H9 (cell line): ENCODE measurements at regions not wholly inside any gene's neighbourhood (a gene's known extent, or its start where the extent isn't known, plus 50 kb on each side); places are given as distances from the start of the nearest gene placed in this dataset.

ENCODE experiments used
- DNase-seq: peaks from one replicate; pipeline ENCODE4 v3.0.0-alpha.2; 2017
- H2AFZ ChIP-seq: one replicate; pipeline ENCODE4 v1.6.1; 2013; ENCODE audit warnings: mild to moderate bottlenecking, low read length, control low read depth, moderate library complexity
- H2AK5ac ChIP-seq: 2 replicates; pipeline ENCODE4 v1.6.1; 2013; ENCODE audit warnings: low read length, control low read depth, mixed read lengths; ENCODE audit not compliant: insufficient read length
- H2BK120ac ChIP-seq: one replicate; pipeline ENCODE4 v1.6.1; 2013; ENCODE audit warnings: low read depth, mild to moderate bottlenecking, low read length, control low read depth, inconsistent platforms; ENCODE audit not compliant: poor library complexity, severe bottlenecking
- H2BK12ac ChIP-seq: 2 replicates; pipeline ENCODE4 v1.6.1; 2013; ENCODE audit warnings: low read length, control low read depth, mixed read lengths, low read depth; ENCODE audit not compliant: insufficient read length
- H2BK15ac ChIP-seq: 2 replicates; pipeline ENCODE4 v1.6.1; 2013; ENCODE audit warnings: low read depth, low read length, control low read depth
- H2BK20ac ChIP-seq: one replicate; pipeline ENCODE4 v1.6.1; 2013; ENCODE audit warnings: low read depth, mild to moderate bottlenecking, low read length, control low read depth, inconsistent platforms; ENCODE audit not compliant: poor library complexity, severe bottlenecking
- H2BK5ac ChIP-seq: 2 replicates; pipeline ENCODE4 v1.6.1; 2013; ENCODE audit warnings: low read length, control low read depth, mixed read lengths; ENCODE audit not compliant: insufficient read length
- H3K14ac ChIP-seq: 2 replicates; pipeline ENCODE4 v1.6.1; 2013; ENCODE audit warnings: low read length, control low read depth; ENCODE audit not compliant: insufficient read depth
- H3K18ac ChIP-seq: 2 replicates; pipeline ENCODE4 v1.6.1; 2013; ENCODE audit warnings: low read depth, mild to moderate bottlenecking, mixed read lengths, low read length, control low read depth; ENCODE audit not compliant: insufficient read length
- H3K23ac ChIP-seq: 2 replicates; pipeline ENCODE4 v1.6.1; 2013; ENCODE audit warnings: low read length, control low read depth, mixed read lengths, low read depth; ENCODE audit not compliant: insufficient read length
- H3K23me2 ChIP-seq: 2 replicates; pipeline ENCODE4 v1.6.1; 2013; ENCODE audit warnings: low read depth, mild to moderate bottlenecking, mixed read lengths, low read length, control low read depth; ENCODE audit not compliant: insufficient read length, poor library complexity, severe bottlenecking
- H3K27ac ChIP-seq: 2 replicates; pipeline ENCODE4 v1.5.1; 2013; ENCODE audit warnings: low read length, control low read depth, mixed read lengths, low read depth; ENCODE audit not compliant: insufficient read length
- H3K27me3 ChIP-seq: 2 replicates; pipeline ENCODE4 v1.6.1; 2013; ENCODE audit warnings: low read length, control low read depth, inconsistent platforms; ENCODE audit not compliant: insufficient read depth
- H3K4ac ChIP-seq: 2 replicates; pipeline ENCODE4 v1.6.1; 2013; ENCODE audit warnings: low read depth, mild to moderate bottlenecking, control low read depth, inconsistent platforms, low read length, moderate library complexity
- H3K4me1 ChIP-seq: 2 replicates; pipeline ENCODE4 v1.6.1; 2013; ENCODE audit warnings: low read length, control low read depth, inconsistent platforms; ENCODE audit not compliant: insufficient read depth
- H3K4me2 ChIP-seq: 2 replicates; pipeline ENCODE4 v1.6.1; 2013; ENCODE audit warnings: low read length, control low read depth, mixed read lengths; ENCODE audit not compliant: insufficient read length, insufficient read depth
- H3K56ac ChIP-seq: 2 replicates; pipeline ENCODE4 v1.6.1; 2013; ENCODE audit warnings: low read depth, mild to moderate bottlenecking, mixed read lengths, low read length, control low read depth; ENCODE audit not compliant: insufficient read length
- H3K79me1 ChIP-seq: 2 replicates; pipeline ENCODE4 v1.6.1; 2013; ENCODE audit warnings: low read depth, mild to moderate bottlenecking, moderate library complexity, low read length, control low read depth, inconsistent platforms; ENCODE audit not compliant: insufficient read depth, poor library complexity, severe bottlenecking
- H3K79me2 ChIP-seq: 2 replicates; pipeline ENCODE4 v1.6.1; 2013; ENCODE audit warnings: low read length, control low read depth, inconsistent platforms; ENCODE audit not compliant: insufficient read depth
- H3K9ac ChIP-seq: 2 replicates; pipeline ENCODE4 v1.6.1; 2013; ENCODE audit warnings: low read length, control low read depth, mixed read lengths; ENCODE audit not compliant: insufficient read length; ENCODE audit errors: extremely low read depth
- H3K9me3 ChIP-seq: one replicate; pipeline ENCODE4 v1.6.1; 2013; ENCODE audit warnings: low read depth, low read length, inconsistent platforms; ENCODE audit not compliant: control insufficient read depth
- H3T11ph ChIP-seq: one replicate; pipeline ENCODE4 v1.6.1; 2013; ENCODE audit warnings: mild to moderate bottlenecking, low read length, control low read depth, inconsistent platforms
- H4K20me1 ChIP-seq: one replicate; pipeline ENCODE4 v1.6.1; 2013; ENCODE audit not compliant: control insufficient read depth, insufficient read length, insufficient read depth
- H4K5ac ChIP-seq: 2 replicates; pipeline ENCODE4 v1.6.1; 2013; ENCODE audit warnings: low read depth, mild to moderate bottlenecking, mixed read lengths, low read length, control low read depth; ENCODE audit not compliant: insufficient read length
- H4K8ac ChIP-seq: replicated peaks from 2 replicates; pipeline ENCODE4 v1.6.1; 2013; ENCODE audit warnings: low read length, control low read depth, mixed read lengths, low read depth; ENCODE audit not compliant: insufficient read length
- H4K91ac ChIP-seq: 2 replicates; pipeline ENCODE4 v1.6.1; 2013; ENCODE audit warnings: low read depth, mild to moderate bottlenecking, moderate library complexity, mixed read lengths, low read length, control low read depth; ENCODE audit not compliant: insufficient read length
- H3K27ac Mint-ChIP-seq, 3 experiments: 2 replicates in 2 of 3; 3 replicates in 1 of 3; pipeline ENCODE4 v1.8.0; 2020 to 2021; ENCODE audit warnings: mixed read lengths in 3 of 3, mild to moderate bottlenecking in 1 of 3, moderate library complexity in 1 of 3
- H3K27me3 Mint-ChIP-seq: 2 replicates; pipeline ENCODE4 v1.8.0; 2021; ENCODE audit warnings: low read depth, mild to moderate bottlenecking, moderate library complexity, mixed read lengths
- H3K36me3 Mint-ChIP-seq, 3 experiments: 2 replicates in 2 of 3; 3 replicates in 1 of 3; pipeline ENCODE4 v1.8.0; 2020 to 2021; ENCODE audit warnings: low read depth in 3 of 3, mixed read lengths in 3 of 3; ENCODE audit not compliant: insufficient read depth in 1 of 3
- H3K4me1 Mint-ChIP-seq, 2 experiments: 2 replicates each; pipeline ENCODE4 v1.8.0; 2020; ENCODE audit warnings: mixed read lengths in 2 of 2
- H3K4me3 Mint-ChIP-seq, 2 experiments: 2 replicates in 1 of 2; 3 replicates in 1 of 2; pipeline ENCODE4 v1.8.0; 2020 to 2021; ENCODE audit warnings: mild to moderate bottlenecking in 2 of 2, mixed read lengths in 2 of 2, moderate library complexity in 1 of 2
- H3K9me3 Mint-ChIP-seq, 2 experiments: 2 replicates in 1 of 2; 3 replicates in 1 of 2; pipeline ENCODE4 v1.8.0; 2020; ENCODE audit warnings: mild to moderate bottlenecking in 2 of 2, mixed read lengths in 2 of 2, moderate library complexity in 1 of 2
- CTCF ChIP-seq: fragments of 200-600 bp; sonication (generic); conservative IDR thresholded peaks from 3 replicates; pipeline ENCODE4 v1.8.0; 2021; ENCODE audit warnings: antibody characterized with exemption, mild to moderate bottlenecking
- WGBS: extraction: QIAGEN DNeasy Blood & Tissue Kit; methylation state at CpG from one replicate; pipeline ENCODE4 v1.1.7; 2013; ENCODE audit warnings: missing lambda C conversion rate, low lambda C conversion rate, mixed read lengths; ENCODE audit not compliant: insufficient read length; ENCODE audit errors: extremely low coverage; 5-methylcytosine and 5-hydroxymethylcytosine counted together

DNA sequence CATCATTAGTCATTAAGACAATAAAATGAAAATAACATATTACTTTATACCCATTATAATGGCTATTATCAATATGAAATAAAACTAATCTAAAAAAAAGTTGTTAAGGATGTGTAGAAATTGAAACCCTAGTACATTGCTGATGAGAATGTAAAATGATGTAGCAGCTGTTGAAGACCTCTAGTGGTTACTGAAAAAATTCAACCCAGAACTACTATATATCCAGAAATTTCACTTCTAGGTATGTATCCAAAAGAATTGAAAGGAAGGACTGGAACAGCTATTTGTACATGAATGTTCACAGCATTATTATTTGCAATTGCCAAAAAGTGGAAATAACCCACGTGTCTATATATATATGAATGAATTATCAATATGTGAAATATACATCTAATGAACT, 180.3 kb upstream of the KLHL4 start:
- Histone ChIP-seq H3K27ac (no peak overlapping the region), H3K4ac (no peak overlapping the region), H2BK5ac (no peak overlapping the region), H3K4me2 (no peak overlapping the region), H3K56ac (no peak overlapping the region), H3K23ac (no peak overlapping the region), H4K20me1 (no peaks in the 10 kb centered on the region), H3K23me2 (no peaks in the 10 kb centered on the region), H3K18ac (no peak overlapping the region), H2AFZ (no peak overlapping the region), H2BK15ac (no peak overlapping the region), H3K4me1 (no peaks in the 10 kb centered on the region), H2AK5ac (no peak overlapping the region), H3T11ph (no peak overlapping the region), H2BK12ac (no peak overlapping the region), H3K14ac (no peak overlapping the region), H4K8ac (no peak overlapping the region), H3K79me1 (no peaks in the 10 kb centered on the region), H2BK20ac (no peak overlapping the region), H4K91ac (no peak overlapping the region), H4K5ac (no peak overlapping the region), H3K9ac (no peak overlapping the region), H2BK120ac (no peak overlapping the region), H3K27me3 (no peaks in the 10 kb centered on the region), H3K9me3 (no peaks in the 10 kb centered on the region), H3K79me2 (no peaks in the 10 kb centered on the region)
- Mint-ChIP-seq H3K27ac (no peak overlapping the region; a peak in 1 of 7 replicates), H3K27me3 (no peaks in the 10 kb centered on the region), H3K4me3 (no peak overlapping the region), H3K9me3 (no peaks in the 10 kb centered on the region; a peak in 2 of 5 replicates), H3K36me3 (no peaks in the 10 kb centered on the region), H3K4me1 (peaks cover 0 to 4% of the 10 kb centered on the region in 2 experiments; a peak in 2 of 4 replicates)
- DNase-seq: no peak
- TF ChIP-seq CTCF: peak; percentile 57
- no CpG with 5 or more reads among the region's 1 CpG for WGBS
